GM12878 (cell line): ENCODE measurements at regions not wholly inside any gene's neighbourhood (a gene's known extent, or its start where the extent isn't known, plus 50 kb on each side); places are given as distances from the start of the nearest gene placed in this dataset.

Source experiments
- ATAC-seq: fragments of 200-7000 bp; cut with Tn5 transposase; 3 replicates; pipeline ENCODE4 v1.9.1; 2020; ENCODE audit warnings: mild to moderate bottlenecking, moderate library complexity
- BruUV-seq: library from RNA; stranded (reverse); fragments of 400-500 nt; replicated peaks from 2 replicates; lab custom pipeline; 2021; lab: Mats Ljungman, UMichigan
- CTCF ChIA-PET: fragments of 300-600 bp; sonication (Branson Sonifier 250); formaldehyde crosslinking; extraction: SDS; loops from one replicate; lab custom pipeline; 2021; ENCODE audit warnings: inconsistent platforms; lab: Yijun Ruan, JAX
- POLR2A ChIA-PET: fragments of 350-600 bp; formaldehyde crosslinking; extraction: SDS; loops from one replicate; lab custom pipeline; 2021; ENCODE audit warnings: inconsistent platforms; lab: Charles Lee
- RAD21 ChIA-PET: fragments of 300-600 bp; sonication (Branson Sonifier 250); formaldehyde crosslinking; loops from one replicate; lab custom pipeline; 2023; ENCODE audit warnings: antibody characterized with exemption; ENCODE audit not compliant: unreplicated experiment; lab: Charles Lee
- SMC1A ChIA-PET: fragments of 300-600 bp; sonication (Branson Sonifier 250); formaldehyde crosslinking; loops from one replicate; lab custom pipeline; 2023; ENCODE audit not compliant: unreplicated experiment, uncharacterized antibody; lab: Charles Lee
- DNase-seq: peaks from one replicate; pipeline ENCODE4 v3.0.0-alpha.2; 2011; ENCODE audit warnings: low read depth, low spot score
- FAIRE-seq: peaks from 3 replicates; lab custom pipeline; 2011; peaks lifted over from hg19 to GRCh38; lab: Jason Lieb, UNC
- H2AFZ ChIP-seq: 2 replicates; pipeline ENCODE4 v1.6.0; 2011; ENCODE audit warnings: low read depth, low read length, control low read depth; ENCODE audit not compliant: control insufficient read depth
- H3K27ac ChIP-seq: 2 replicates; pipeline ENCODE4 v1.5.1; 2011; ENCODE audit warnings: control low read depth; ENCODE audit not compliant: control insufficient read depth, insufficient read depth
- H3K27me3 ChIP-seq, 2 experiments: replicated peaks in 1 of 2; 2 replicates each; pipeline versions ENCODE4 v1.6.0 to v1.6.1; 2011; ENCODE audit warnings: low read length in 1 of 2; ENCODE audit not compliant: control insufficient read depth in 2 of 2, insufficient read depth in 2 of 2
- H3K36me3 ChIP-seq, 2 experiments: 2 replicates each; pipeline ENCODE4 v1.5.1; 2011; ENCODE audit warnings: low read length in 1 of 2; ENCODE audit not compliant: control insufficient read depth in 2 of 2, insufficient read depth in 2 of 2
- H3K4me1 ChIP-seq: 2 replicates; pipeline ENCODE4 v1.6.1; 2011; ENCODE audit warnings: mild to moderate bottlenecking, low read length, moderate library complexity, mixed read lengths; ENCODE audit not compliant: control insufficient read depth, insufficient read depth
- H3K4me2 ChIP-seq: 2 replicates; pipeline ENCODE4 v1.6.0; 2011; ENCODE audit warnings: control low read depth; ENCODE audit not compliant: control insufficient read depth, insufficient read depth
- H3K4me3 ChIP-seq: fragments of 200-600 bp; sonication (generic); 2 replicates; pipeline ENCODE4 v1.5.1; 2016
- H3K79me2 ChIP-seq: 2 replicates; pipeline ENCODE4 v1.6.0; 2011; ENCODE audit warnings: low read length; ENCODE audit not compliant: control insufficient read depth, insufficient read depth
- H3K9ac ChIP-seq: 2 replicates; pipeline ENCODE4 v1.8.0; 2011; ENCODE audit warnings: low read length, control low read depth, mixed read lengths; ENCODE audit not compliant: control insufficient read depth, insufficient read depth
- H3K9me3 ChIP-seq: replicated peaks from 3 replicates; pipeline ENCODE4 v1.5.1; 2011; ENCODE audit warnings: mild to moderate bottlenecking, low read length; ENCODE audit not compliant: control insufficient read depth, insufficient read depth
- H4K20me1 ChIP-seq: 2 replicates; pipeline ENCODE4 v1.6.0; 2011; ENCODE audit not compliant: control insufficient read depth, insufficient read depth
- ATF2 ChIP-seq: IDR thresholded peaks from 2 replicates; pipeline ENCODE4 v1.6.1; 2012; ENCODE audit warnings: low read length, inconsistent platforms
- BCLAF1 ChIP-seq: fragments of 450-650 bp; IDR thresholded peaks from 2 replicates; pipeline ENCODE4 v1.6.1; 2017; ENCODE audit warnings: antibody characterized with exemption, mild to moderate bottlenecking, moderate library complexity
- CBX3 ChIP-seq: fragments of 200-600 bp; sonication (generic); IDR thresholded peaks from 2 replicates; pipeline ENCODE4 v1.6.1; 2016; ENCODE audit warnings: low read depth, borderline replicate concordance
- CHD1 ChIP-seq: IDR thresholded peaks from 2 replicates; pipeline ENCODE4 v1.6.1; 2012; ENCODE audit warnings: low read depth, low read length, improper control_type of control experiment
- CHD2 ChIP-seq: IDR thresholded peaks from 2 replicates; pipeline ENCODE4 v1.6.1; 2011; ENCODE audit warnings: low read depth, low read length, improper control_type of control experiment, borderline replicate concordance
- E2F8 ChIP-seq: fragments of 450-650 bp; IDR thresholded peaks from 2 replicates; pipeline ENCODE4 v1.6.1; 2018; ENCODE audit warnings: mild to moderate bottlenecking, low read depth, moderate library complexity; ENCODE audit not compliant: partially characterized antibody
- ESRRA ChIP-seq: IDR thresholded peaks from 2 replicates; pipeline ENCODE4 v1.6.1; 2012; ENCODE audit warnings: mild to moderate bottlenecking, low read length, improper control_type of control experiment
- EZH2 ChIP-seq: IDR thresholded peaks from 2 replicates; pipeline ENCODE4 v1.6.1; 2012; ENCODE audit warnings: low read depth, mild to moderate bottlenecking, control low read depth, inconsistent platforms, low read length, borderline replicate concordance; ENCODE audit not compliant: control insufficient read depth
- JUND ChIP-seq: IDR thresholded peaks from 2 replicates; pipeline ENCODE4 v1.6.1; 2012; ENCODE audit warnings: low read depth, mild to moderate bottlenecking, low read length, improper control_type of control experiment, moderate library complexity
- MYC ChIP-seq: IDR thresholded peaks from 2 replicates; pipeline ENCODE4 v1.6.1; 2011; ENCODE audit warnings: mild to moderate bottlenecking, low read length, moderate library complexity, inconsistent platforms; ENCODE audit not compliant: insufficient read depth, insufficient replicate concordance, insufficient read length, severe bottlenecking
- NFYA ChIP-seq: IDR thresholded peaks from 2 replicates; pipeline ENCODE4 v1.6.1; 2011; ENCODE audit warnings: low read depth, mild to moderate bottlenecking, low read length, improper control_type of control experiment, borderline replicate concordance
- SKIL ChIP-seq: fragments of 450-650 bp; IDR thresholded peaks from 2 replicates; pipeline ENCODE4 v1.6.1; 2017; ENCODE audit warnings: mild to moderate bottlenecking, low read depth, inconsistent platforms; ENCODE audit not compliant: poor library complexity, severe bottlenecking
- SREBF1 ChIP-seq: IDR thresholded peaks from 2 replicates; pipeline ENCODE4 v1.6.1; 2012; ENCODE audit warnings: mild to moderate bottlenecking, low read length
- WGBS: methylation state at CpG from one replicate; pipeline ENCODE4 v1.1.6; 2016; ENCODE audit warnings: low lambda C conversion rate; ENCODE audit not compliant: insufficient replicate concordance, insufficient coverage; ENCODE audit errors: missing lambda C conversion rate; 5-methylcytosine and 5-hydroxymethylcytosine counted together
- in situ Hi-C: fragments of 300-500 bp; cut with MboI; formaldehyde crosslinking; loops from 9 replicates; pipeline ENCODE4 v1.14.3; 2018; ENCODE audit warnings: mixed read lengths
- intact Hi-C: fragments of 100-400 bp; cut with micrococcal nuclease; formaldehyde crosslinking; loops from one replicate; pipeline ENCODE4 v1.14.2; 2022; ENCODE audit not compliant: unreplicated experiment

DNA sequence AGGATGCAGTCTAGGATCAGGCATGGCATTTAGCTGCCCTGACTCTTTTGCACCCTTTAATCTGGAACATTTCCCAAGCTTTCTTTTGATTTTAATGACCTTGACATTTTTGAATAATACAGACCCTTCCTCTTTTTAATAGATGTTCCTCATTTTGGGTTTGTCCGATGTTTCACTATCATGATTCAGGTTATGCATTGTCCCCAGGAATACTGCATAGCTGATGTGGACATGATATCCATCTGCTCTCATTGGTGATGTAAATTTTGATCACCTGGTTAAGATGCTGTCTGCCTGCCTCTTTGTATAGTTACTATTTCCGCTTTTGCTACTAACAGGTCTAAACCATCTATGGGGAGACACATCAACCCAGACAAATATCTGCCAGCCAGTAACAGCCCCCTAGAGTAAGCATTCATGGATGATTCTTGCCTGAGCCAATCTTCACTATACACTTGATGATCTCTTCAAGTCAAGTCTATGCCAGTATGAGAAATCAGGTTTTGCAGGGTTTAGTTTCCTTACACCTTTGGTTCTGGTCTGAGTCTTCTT lies 50.6 kb upstream of the ULK4 start:
- Histone ChIP-seq H3K4me1 (peaks cover 16% of the 10 kb centered on the region), H3K9ac (no peak overlapping the region), H3K4me2 (peak overlapping the region; percentile 72), H3K36me3 (no peaks in the 10 kb centered on the region), H3K79me2 (peaks cover 39% of the 10 kb centered on the region), H3K27me3 (no peaks in the 10 kb centered on the region), H3K4me3 (peak overlapping the region; percentile 99), H3K9me3 (no peaks in the 10 kb centered on the region), H4K20me1 (no peaks in the 10 kb centered on the region), H2AFZ (peak overlapping the region; percentile 67), H3K27ac (peak overlapping the region; percentile 93)
- ChIA-PET POLR2A (interaction anchor here (0.8 to 1.6 kb wide), 10 partner anchors 13 to 813 kb away, joined by 3 to 10 read pairs (median 4); partner anchors contain the start of genes CTNNB1 and SS18L2), RAD21 (interaction anchor here (0.6 to 1.9 kb wide), 16 partner anchors 13 to 183 kb away, joined by 3 to 21 read pairs (median 4); partner anchors contain the start of gene ULK4), CTCF (interaction anchor here (0.7 to 3.8 kb wide), 15 partner anchors 11 to 182 kb away, joined by 3 to 36 read pairs (median 3); partner anchors contain the start of gene ULK4), SMC1A (interaction anchor here (0.8 to 4.2 kb wide), 13 partner anchors 13 to 161 kb away, joined by 3 to 20 read pairs (median 5); partner anchors contain the start of gene ULK4)
- TSS peak; percentile 88 for BruUV-seq
- intact Hi-C loops: loop anchor here (2.0 to 5.0 kb wide), 4 partner anchors 35 to 180 kb away; partner anchors contain the start of gene ULK4
- 0% methylated on average over 2 of the region's 2 CpGs for WGBS
- ATAC-seq (peak; percentile 41), FAIRE-seq (peak; percentile 76), DNase-seq (no peak)
- in situ Hi-C loops: no loop called here
- peak; percentile 95 for TF ChIP-seq ESRRA
- no peak for TF ChIP-seq ATF2
- TF ChIP-seq MYC: no peak
- peak; percentile 81 for TF ChIP-seq JUND
- TF ChIP-seq CHD1: peak; percentile 93
- TF ChIP-seq SREBF1: peak; percentile 75
- no peak for TF ChIP-seq NFYA
- TF ChIP-seq SKIL: peak; percentile 92
- no peak for TF ChIP-seq CBX3
- TF ChIP-seq BCLAF1: peak; percentile 85
- TF ChIP-seq E2F8: no peak
- TF ChIP-seq EZH2: no peak
- no peak for TF ChIP-seq CHD2
